SJSA1 (cell line): ENCODE measurements at regions not wholly inside any gene's neighbourhood (a gene's known extent, or its start where the extent isn't known, plus 50 kb on each side); places are given as distances from the start of the nearest gene placed in this dataset.

ENCODE experiments used
- DNase-seq, 2 experiments: peaks; one replicate each; pipeline ENCODE4 v3.0.0-alpha.2; 2015 to 2020; ENCODE audit warnings: low spot score in 2 of 2, low read depth in 1 of 2
- H3K27ac ChIP-seq: fragments of 250-450 bp; sonication (Bioruptor Pico); 2 replicates; pipeline ENCODE4 v1.5.1; 2020; ENCODE audit warnings: mild to moderate bottlenecking, moderate library complexity
- H3K27me3 ChIP-seq: fragments of 250-450 bp; sonication (Bioruptor Pico); replicated peaks from 2 replicates; pipeline ENCODE4 v1.5.1; 2020; ENCODE audit warnings: mild to moderate bottlenecking, moderate library complexity
- H3K36me3 ChIP-seq: fragments of 250-450 bp; sonication (Bioruptor Pico); 2 replicates; pipeline ENCODE4 v1.5.1; 2020; ENCODE audit warnings: mild to moderate bottlenecking
- H3K4me1 ChIP-seq: fragments of 250-450 bp; sonication (Bioruptor Pico); replicated peaks from 2 replicates; pipeline ENCODE4 v1.6.1; 2021; ENCODE audit warnings: mild to moderate bottlenecking
- H3K4me3 ChIP-seq: fragments of 250-450 bp; sonication (Bioruptor Pico); 2 replicates; pipeline ENCODE4 v1.5.1; 2020; ENCODE audit warnings: mild to moderate bottlenecking
- H3K9me3 ChIP-seq: fragments of 250-450 bp; sonication (Bioruptor Pico); replicated peaks from 2 replicates; pipeline ENCODE4 v1.5.1; 2020; ENCODE audit warnings: mild to moderate bottlenecking

GRCh38 chr16:50878966-50879615 is 137.2 kb downstream of the CYLD start:
- Histone ChIP-seq H3K4me1 (no peaks in the 10 kb centered on the region), H3K9me3 (no peaks in the 10 kb centered on the region), H3K36me3 (no peaks in the 10 kb centered on the region), H3K4me3 (no peak overlapping the region), H3K27me3 (no peaks in the 10 kb centered on the region; the same call in 1 of the 2 replicates), H3K27ac (no peak overlapping the region)
- DNase-seq = no peak

DNA sequence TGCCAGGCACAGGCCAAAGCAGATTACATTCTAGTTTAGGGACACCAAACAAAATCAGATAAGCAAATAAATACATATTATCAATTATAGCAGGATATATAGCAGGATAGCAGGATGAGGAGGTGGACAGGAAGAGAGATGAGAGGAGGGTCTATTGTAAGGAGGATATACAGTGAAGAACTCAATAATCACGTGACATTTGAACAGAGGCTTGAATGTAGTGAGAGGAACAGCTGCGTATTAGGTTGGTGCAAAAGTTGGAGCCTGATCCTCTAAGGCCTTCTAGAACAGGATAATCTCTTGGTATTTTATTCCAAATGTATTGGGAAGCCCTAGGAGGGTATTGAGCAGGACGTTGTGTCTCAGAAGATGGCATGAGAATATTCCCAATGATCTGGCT is 136.7 kb downstream of the CYLD start:
- Histone ChIP-seq H3K4me1 (no peaks in the 10 kb centered on the region), H3K36me3 (no peaks in the 10 kb centered on the region), H3K27ac (no peak overlapping the region), H3K27me3 (no peaks in the 10 kb centered on the region; the same call in 1 of the 2 replicates), H3K4me3 (no peak overlapping the region), H3K9me3 (no peaks in the 10 kb centered on the region)
- no peak for DNase-seq

DNA sequence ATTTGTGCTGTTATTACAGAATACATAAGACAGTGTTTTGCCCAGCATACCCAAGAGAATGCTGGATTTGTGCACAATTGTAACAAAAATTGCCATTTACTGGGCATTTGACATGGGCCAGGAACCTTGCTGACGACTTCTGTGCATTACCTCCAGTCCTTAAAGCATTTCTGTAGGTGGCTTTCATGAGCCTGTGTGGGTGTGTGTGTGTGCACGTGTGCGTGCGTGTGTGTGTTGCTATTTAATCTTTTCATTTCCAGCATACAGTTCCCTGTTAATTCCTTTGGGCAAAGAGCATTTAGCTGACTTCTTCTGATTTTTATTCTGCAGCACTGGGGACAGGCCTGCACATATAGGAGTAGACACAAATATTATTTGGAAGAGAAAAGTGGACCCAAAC is 134.4 kb downstream of the CYLD start:
- Histone ChIP-seq H3K4me1 (no peaks in the 10 kb centered on the region), H3K36me3 (no peaks in the 10 kb centered on the region), H3K27ac (no peak overlapping the region), H3K9me3 (no peaks in the 10 kb centered on the region), H3K4me3 (no peak overlapping the region), H3K27me3 (no peaks in the 10 kb centered on the region; the same call in 1 of the 2 replicates)
- no peak for DNase-seq

GRCh38 chr16:50868577-50868976 is 126.7 kb downstream of the CYLD start:
- DNase-seq = peak in 1 of 2 experiments; percentile 34
- H3K4me3 ChIP-seq = no peak overlapping the region
- no peaks in the 10 kb centered on the region for H3K27me3 ChIP-seq
- no peaks in the 10 kb centered on the region for H3K9me3 ChIP-seq
- no peaks in the 10 kb centered on the region for H3K4me1 ChIP-seq
- H3K36me3 ChIP-seq = no peaks in the 10 kb centered on the region
- no peak overlapping the region for H3K27ac ChIP-seq

DNA sequence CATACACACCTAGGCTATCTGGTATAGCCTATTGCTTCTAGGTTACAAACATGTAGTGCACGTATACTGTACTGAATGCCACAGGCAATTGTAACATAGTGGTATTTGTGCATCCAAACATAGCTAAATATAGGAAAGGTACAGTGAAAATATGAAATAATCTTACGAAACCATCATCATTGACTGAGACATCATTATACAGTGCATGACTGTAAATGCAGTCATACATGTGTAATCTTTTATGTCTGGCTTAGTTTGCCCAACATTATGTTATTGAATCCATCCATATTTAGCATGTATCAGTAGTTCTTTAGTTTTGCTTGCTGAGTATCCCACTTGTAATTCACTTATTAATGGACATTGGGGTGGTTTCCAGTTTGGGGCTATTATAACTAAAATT is 124.9 kb downstream of the CYLD start:
- DNase-seq = no peak
- no peaks in the 10 kb centered on the region for H3K27me3 ChIP-seq
- H3K4me3 ChIP-seq = no peak overlapping the region
- no peak overlapping the region for H3K27ac ChIP-seq
- peaks cover 10% of the 10 kb centered on the region for H3K4me1 ChIP-seq
- H3K9me3 ChIP-seq = no peaks in the 10 kb centered on the region
- H3K36me3 ChIP-seq = no peaks in the 10 kb centered on the region

DNA sequence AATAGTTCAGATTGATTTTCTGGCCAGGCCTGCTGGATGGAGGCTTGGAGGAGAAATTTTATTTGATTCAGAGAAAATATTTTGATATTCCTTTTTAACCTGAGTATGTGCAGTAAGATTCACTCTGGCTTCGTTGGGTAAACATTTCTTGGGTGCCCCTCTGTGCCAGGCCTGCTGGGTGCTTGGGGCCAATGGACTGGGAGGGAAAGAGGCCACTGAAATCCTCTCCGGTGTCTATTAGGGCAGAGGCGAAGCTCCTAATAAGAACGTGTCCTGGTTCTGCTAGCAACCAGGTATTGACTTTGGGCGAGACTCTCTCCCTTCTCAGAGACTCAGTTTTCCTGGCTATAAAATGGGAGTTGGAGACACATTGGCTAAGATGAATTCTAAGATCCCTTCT is 122.5 kb downstream of the CYLD start:
- H3K36me3 ChIP-seq = no peaks in the 10 kb centered on the region
- H3K27me3 ChIP-seq = no peaks in the 10 kb centered on the region
- no peak overlapping the region for H3K4me3 ChIP-seq
- DNase-seq = no peak
- H3K27ac ChIP-seq = no peak overlapping the region
- peaks cover 17% of the 10 kb centered on the region for H3K4me1 ChIP-seq
- no peaks in the 10 kb centered on the region for H3K9me3 ChIP-seq

DNA sequence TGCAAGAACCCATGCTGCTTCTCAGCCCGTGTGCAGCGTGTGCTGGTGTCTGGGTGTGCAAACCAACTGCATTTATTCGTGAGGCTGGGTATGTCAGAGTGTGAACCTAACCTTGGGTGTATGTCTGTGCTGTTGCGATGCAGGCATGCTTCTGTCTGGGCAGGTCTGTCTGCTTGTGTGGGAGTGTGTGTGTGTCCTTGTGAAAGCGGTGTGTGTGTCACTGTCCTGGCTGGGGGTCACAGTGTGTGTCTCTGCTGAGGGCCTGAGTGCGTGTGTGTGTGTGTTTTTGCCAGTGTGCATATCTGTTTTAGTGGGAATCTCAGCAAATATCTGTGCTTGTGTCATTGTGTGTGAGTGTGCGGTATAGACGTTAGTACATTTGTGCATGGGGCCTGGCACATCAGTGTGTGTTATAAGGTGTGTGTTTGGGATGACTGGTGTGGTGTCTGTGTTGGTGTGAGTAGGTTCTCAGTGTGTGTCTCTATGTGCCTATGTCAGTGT is 121.8 kb downstream of the CYLD start:
- Histone ChIP-seq H3K36me3 (no peaks in the 10 kb centered on the region), H3K4me1 (peaks cover 17% of the 10 kb centered on the region), H3K27ac (no peak overlapping the region), H3K9me3 (no peaks in the 10 kb centered on the region), H3K4me3 (no peak overlapping the region), H3K27me3 (no peaks in the 10 kb centered on the region)
- no peak for DNase-seq

DNA sequence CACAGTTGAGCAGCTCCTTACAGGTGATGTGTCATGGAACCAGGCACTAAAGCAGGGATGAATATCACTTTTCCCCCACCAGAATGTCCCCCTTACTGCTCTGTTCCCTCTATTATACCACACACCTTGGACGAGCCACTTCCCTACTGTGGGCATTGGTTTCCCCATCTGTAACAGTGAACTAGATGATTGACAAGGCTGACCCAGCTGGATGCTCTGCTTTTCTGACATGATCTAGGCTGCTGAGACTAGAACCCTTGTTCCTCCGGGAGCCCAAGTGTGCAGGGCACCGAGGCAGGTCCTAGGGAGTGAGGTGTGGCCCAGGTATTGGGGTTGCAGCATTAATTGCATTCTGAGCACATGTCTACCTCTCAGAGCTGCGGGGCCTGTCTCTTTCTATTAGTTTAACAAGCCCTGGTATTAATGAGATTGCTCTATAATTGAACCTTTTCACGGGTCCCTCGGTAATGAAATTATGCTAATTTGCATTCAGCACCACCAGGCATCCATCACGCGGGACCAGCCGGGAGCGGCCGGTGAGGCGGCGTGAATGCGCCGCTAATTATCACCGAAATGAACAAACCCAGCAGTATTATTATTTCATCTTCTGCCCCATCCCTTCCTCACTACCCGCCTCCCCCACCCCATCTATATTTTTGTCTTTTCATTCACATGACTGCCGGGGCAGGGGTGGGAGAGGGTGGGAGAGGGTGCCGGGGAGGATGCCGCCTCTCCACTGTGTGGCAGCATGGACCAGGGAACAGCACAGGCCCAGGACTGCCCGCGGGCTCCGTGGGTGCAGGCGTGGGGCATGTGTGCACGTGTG is 121.1 kb downstream of the CYLD start:
- Histone ChIP-seq H3K9me3 (no peaks in the 10 kb centered on the region), H3K36me3 (no peaks in the 10 kb centered on the region), H3K4me3 (no peak overlapping the region), H3K27ac (peak overlapping the region; percentile 61; the same call in 1 of the 2 replicates), H3K27me3 (no peaks in the 10 kb centered on the region), H3K4me1 (peaks cover 17% of the 10 kb centered on the region)
- DNase-seq = no peak

GRCh38 chr16:50861970-50862411 is 120.1 kb downstream of the CYLD start:
- H3K9me3 ChIP-seq = no peaks in the 10 kb centered on the region
- peak overlapping the region; percentile 61 for H3K27ac ChIP-seq
- no peaks in the 10 kb centered on the region for H3K36me3 ChIP-seq
- H3K4me1 ChIP-seq = peaks cover 17% of the 10 kb centered on the region
- peak; percentile 62 to 84 for DNase-seq
- H3K27me3 ChIP-seq = no peaks in the 10 kb centered on the region
- no peak overlapping the region for H3K4me3 ChIP-seq

DNA sequence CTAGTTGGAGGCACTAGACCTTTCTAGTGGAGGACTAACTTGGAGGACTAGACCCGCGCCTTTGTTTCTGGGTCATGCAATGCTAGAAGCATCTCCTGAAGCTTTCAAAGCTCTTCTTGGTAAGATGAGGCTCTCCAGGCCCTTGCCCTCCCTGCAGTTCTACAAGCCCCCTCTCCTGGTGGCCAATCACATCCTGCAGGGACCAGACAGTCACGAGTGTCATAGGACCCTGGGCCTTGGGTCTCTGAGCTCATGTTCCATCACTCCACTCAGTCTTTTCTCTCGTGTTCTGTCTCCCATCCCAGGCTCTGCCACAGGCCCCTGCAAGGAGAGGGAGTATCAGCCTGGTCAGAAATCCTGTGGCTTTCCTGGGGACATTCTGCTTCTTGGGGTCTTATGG is 119.6 kb downstream of the CYLD start:
- no peaks in the 10 kb centered on the region for H3K9me3 ChIP-seq
- H3K36me3 ChIP-seq = no peaks in the 10 kb centered on the region
- peaks cover 17% of the 10 kb centered on the region for H3K4me1 ChIP-seq
- no peaks in the 10 kb centered on the region for H3K27me3 ChIP-seq
- peak overlapping the region; percentile 35 for H3K27ac ChIP-seq
- H3K4me3 ChIP-seq = no peak overlapping the region
- DNase-seq = no peak

- no peak overlapping the region for H3K27ac ChIP-seq
- H3K36me3 ChIP-seq = no peaks in the 10 kb centered on the region
- no peak overlapping the region for H3K4me3 ChIP-seq
- no peak for DNase-seq
- H3K27me3 ChIP-seq = no peaks in the 10 kb centered on the region
- H3K4me1 ChIP-seq = peaks cover 17% of the 10 kb centered on the region
- no peaks in the 10 kb centered on the region; the same call in 1 of the 2 replicates for H3K9me3 ChIP-seq
Measured at GRCh38 chr16:50859628-50860360, 117.9 kb downstream of the CYLD start.

DNA sequence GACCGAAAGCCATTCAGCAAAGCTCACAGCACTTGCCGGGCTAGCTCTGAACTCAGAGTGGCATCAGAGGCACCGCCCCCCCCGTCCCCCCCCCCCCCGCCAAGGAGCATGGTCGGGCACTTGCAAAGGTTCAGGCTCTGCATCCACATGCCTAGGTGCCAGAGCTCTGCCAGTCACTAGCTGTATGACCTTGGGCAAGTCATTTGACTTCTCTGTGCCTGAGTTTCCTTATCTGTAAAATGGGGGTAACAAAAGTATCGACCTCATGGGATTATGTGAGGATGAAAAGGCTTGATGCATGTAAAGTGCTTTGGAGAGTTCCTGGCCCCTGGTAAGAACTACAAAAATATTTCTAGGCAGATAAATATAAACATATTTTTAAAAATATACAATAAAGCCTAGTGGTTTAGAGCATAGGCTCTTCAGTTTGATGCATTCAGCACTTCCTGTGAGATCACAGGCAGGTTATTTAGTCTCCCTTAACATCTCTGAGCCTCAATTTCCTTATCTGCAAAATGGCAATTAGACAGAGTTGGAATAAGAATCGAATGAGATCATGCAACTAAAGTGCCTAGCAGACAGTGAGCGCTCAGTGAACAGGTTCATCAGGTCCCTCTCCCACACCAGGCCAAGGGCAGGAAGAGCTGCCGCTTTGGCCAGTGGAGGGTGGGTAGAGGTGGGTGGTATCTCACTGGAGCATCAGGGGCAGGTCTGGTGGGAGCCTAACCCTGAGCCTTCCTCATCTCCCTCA is 117.2 kb downstream of the CYLD start:
- Histone ChIP-seq H3K4me1 (peaks cover 17% of the 10 kb centered on the region), H3K36me3 (no peaks in the 10 kb centered on the region), H3K27ac (no peak overlapping the region), H3K9me3 (no peaks in the 10 kb centered on the region; the same call in 1 of the 2 replicates), H3K27me3 (no peaks in the 10 kb centered on the region), H3K4me3 (no peak overlapping the region)
- DNase-seq = no peak

- Histone ChIP-seq H3K27ac (no peak overlapping the region), H3K36me3 (no peaks in the 10 kb centered on the region), H3K4me1 (peaks cover 17% of the 10 kb centered on the region), H3K4me3 (no peak overlapping the region), H3K27me3 (no peaks in the 10 kb centered on the region), H3K9me3 (no peaks in the 10 kb centered on the region; the same call in 1 of the 2 replicates)
- no peak for DNase-seq
Measured at GRCh38 chr16:50858376-50858775, 116.5 kb downstream of the CYLD start.
